K562 (cell line): ENCODE measurements at regions not wholly inside any gene's neighbourhood (a gene's known extent, or its start where the extent isn't known, plus 50 kb on each side); places are given as distances from the start of the nearest gene placed in this dataset.

ENCODE experiments used
- ATAC-seq: fragments of 200-7000 bp; cut with Tn5 transposase; 3 replicates; pipeline ENCODE4 v1.9.1; 2020; ENCODE audit warnings: moderate library complexity
- BruUV-seq: library from RNA; stranded (reverse); fragments of 400-500 nt; replicated peaks from 2 replicates; lab custom pipeline; 2021; lab: Mats Ljungman, UMichigan
- CTCF ChIA-PET: fragments of 300-600 bp; formaldehyde crosslinking; extraction: SDS; loops from one replicate; lab custom pipeline; 2021; ENCODE audit warnings: low intra/inter-chr PET ratio; lab: Yijun Ruan, JAX
- POLR2A ChIA-PET: fragments of 300-600, 350-650 bp; sonication (Branson Sonifier 250); formaldehyde crosslinking; extraction: SDS; loops from one replicate; lab custom pipeline; 2021; ENCODE audit warnings: antibody characterized with exemption, inconsistent platforms; lab: Yijun Ruan, JAX
- DNase-seq, 4 experiments: peaks; one replicate each; pipeline versions ENCODE4 v3.0.0 to v3.0.0-alpha.2; 2011 to 2018; ENCODE audit warnings: low spot score in 3 of 4, mixed read lengths in 3 of 4; ENCODE audit errors: extremely low read depth in 1 of 4
- FAIRE-seq: peaks from 2 replicates; lab custom pipeline; 2011; peaks lifted over from hg19 to GRCh38; lab: Jason Lieb, UNC
- H2AFZ ChIP-seq: 2 replicates; pipeline ENCODE4 v1.6.0; 2011; ENCODE audit warnings: low read depth, low read length, control low read depth, inconsistent platforms
- H3K27ac ChIP-seq: fragments of 200-600 bp; 3 replicates; pipeline ENCODE4 v1.8.0; 2011; ENCODE audit warnings: low read depth, mild to moderate bottlenecking, control low read depth, inconsistent platforms, low read length, moderate library complexity, mixed read lengths; ENCODE audit errors: extremely low read depth
- H3K27me3 ChIP-seq, 2 experiments: fragments of 300-600 bp in 1 of 2; 2 replicates in 1 of 2; 3 replicates in 1 of 2; pipeline versions ENCODE4 v1.6.0 to v1.8.0; 2011; ENCODE audit warnings: inconsistent platforms in 2 of 2, low read length in 2 of 2, mild to moderate bottlenecking in 1 of 2, mixed read lengths in 1 of 2, moderate library complexity in 1 of 2; ENCODE audit not compliant: control insufficient read depth in 2 of 2, insufficient read depth in 2 of 2
- H3K36me3 ChIP-seq: fragments of 300-600 bp; 3 replicates; pipeline ENCODE4 v1.8.0; 2011; ENCODE audit warnings: mild to moderate bottlenecking, low read length, inconsistent platforms; ENCODE audit not compliant: control insufficient read depth, insufficient read depth
- H3K4me1 ChIP-seq, 2 experiments: fragments of 200-600 bp in 1 of 2; replicated peaks in 1 of 2; 2 replicates in 1 of 2; 3 replicates in 1 of 2; pipeline versions ENCODE4 v1.5.1 to v1.8.0; 2011; ENCODE audit warnings: inconsistent platforms in 2 of 2, low read length in 2 of 2, mild to moderate bottlenecking in 1 of 2, mixed read lengths in 1 of 2, moderate library complexity in 1 of 2; ENCODE audit not compliant: control insufficient read depth in 2 of 2, insufficient read depth in 2 of 2
- H3K4me2 ChIP-seq: 2 replicates; pipeline ENCODE4 v1.6.1; 2011; ENCODE audit warnings: low read length, control low read depth, inconsistent platforms, mixed read lengths; ENCODE audit not compliant: insufficient read depth
- H3K4me3 ChIP-seq: fragments of 200-600 bp; sonication (generic), shearing (Covaris generic); 2 replicates; pipeline ENCODE4 v1.5.1; 2016; ENCODE audit warnings: control low read depth, inconsistent platforms
- H3K79me2 ChIP-seq: fragments of 200-600 bp; 3 replicates; pipeline ENCODE4 v1.8.0; 2011; ENCODE audit warnings: low read length, inconsistent platforms; ENCODE audit not compliant: control insufficient read depth, insufficient read depth
- H3K9ac ChIP-seq, 2 experiments: 2 replicates each; pipeline versions ENCODE4 v1.6.0 to v1.6.1; 2011; ENCODE audit warnings: low read depth in 2 of 2, low read length in 2 of 2, control low read depth in 1 of 2, inconsistent platforms in 1 of 2, mild to moderate bottlenecking in 1 of 2, mixed read lengths in 1 of 2; ENCODE audit not compliant: insufficient read depth in 1 of 2
- H3K9me1 ChIP-seq: one replicate; pipeline ENCODE4 v1.6.0; 2011; ENCODE audit warnings: inconsistent platforms, mild to moderate bottlenecking, low read length, moderate library complexity; ENCODE audit not compliant: control insufficient read depth, insufficient read depth
- H3K9me3 ChIP-seq: replicated peaks from 2 replicates; pipeline ENCODE4 v1.5.1; 2011; ENCODE audit warnings: low read depth, low read length, inconsistent platforms; ENCODE audit not compliant: control insufficient read depth, insufficient read depth
- H4K20me1 ChIP-seq: replicated peaks from 2 replicates; pipeline ENCODE4 v1.6.1; 2011; ENCODE audit warnings: low read length, inconsistent platforms, mixed read lengths; ENCODE audit not compliant: control insufficient read depth, insufficient read depth
- HNRNPUL1 ChIP-seq: fragments of 200-400 bp; formaldehyde crosslinking; IDR thresholded peaks from 2 replicates; pipeline ENCODE4 v1.6.1; 2017; ENCODE audit warnings: low read length
- RNF2 ChIP-seq: sonication (generic); IDR thresholded peaks from 2 replicates; pipeline ENCODE4 v1.6.1; 2016
- YBX1 ChIP-seq: fragments of 450-650 bp; IDR thresholded peaks from 2 replicates; pipeline ENCODE4 v1.7.1; 2016; ENCODE audit warnings: mild to moderate bottlenecking
- WGBS: fragments of 100-300 bp; shearing (Covaris generic); methylation state at CpG from one replicate; pipeline ENCODE4 v1.1.6; 2016; ENCODE audit warnings: low coverage, mixed read lengths; ENCODE audit not compliant: insufficient coverage; ENCODE audit errors: missing lambda C conversion rate; 5-methylcytosine and 5-hydroxymethylcytosine counted together
- in situ Hi-C: fragments of 300-500 bp; cut with MboI; formaldehyde crosslinking; loops from 4 replicates; pipeline ENCODE4 v1.15.0; 2018; ENCODE audit warnings: inconsistent platforms, mixed read lengths
- intact Hi-C: fragments of 100-400 bp; cut with micrococcal nuclease; formaldehyde crosslinking; loops from 2 replicates; pipeline ENCODE4 v1.14.2; 2022
- TF ChIP-seq, protein P1 (sequence below): fragments of 200-800 bp; sonication (Bioruptor generic); IDR thresholded peaks from 2 replicates; pipeline ENCODE4 v1.6.1; 2017; ENCODE audit warnings: missing genetic modification characterization, missing compliant biosample characterization
- TF ChIP-seq, protein P2 (sequence below): sonication (generic); formaldehyde crosslinking; IDR thresholded peaks from 2 replicates; pipeline ENCODE4 v1.8.0; 2022; ENCODE audit warnings: mild to moderate bottlenecking, missing genetic modification reagents
- TF ChIP-seq, protein P3 (sequence below): fragments of 250-450 bp; sonication (Bioruptor Pico); IDR thresholded peaks from 2 replicates; pipeline ENCODE4 v1.8.0; 2021; ENCODE audit warnings: moderate library complexity, mild to moderate bottlenecking, inconsistent platforms

DNA sequence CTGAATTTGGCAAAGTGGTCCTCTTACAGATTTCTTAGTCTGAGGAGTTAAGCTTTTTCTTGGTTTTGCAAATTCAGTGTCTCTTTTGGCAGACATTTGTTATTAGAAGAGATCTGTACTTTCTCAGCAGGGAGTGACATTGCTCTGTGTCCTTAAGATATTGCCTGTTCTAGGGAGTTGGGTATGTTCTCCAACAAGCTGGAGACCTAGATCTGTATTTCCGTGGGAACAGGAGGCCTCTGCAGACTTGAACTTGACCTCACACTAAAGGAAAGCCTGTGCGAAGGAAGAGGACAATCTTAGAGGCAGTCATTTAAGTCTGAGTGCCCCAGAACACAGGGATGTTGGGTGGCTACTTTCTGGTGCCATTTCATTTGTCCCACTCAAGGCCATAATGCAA is 107.0 kb upstream of the ATP8B1 start (continued):
- TF ChIP-seq, protein P1, sequence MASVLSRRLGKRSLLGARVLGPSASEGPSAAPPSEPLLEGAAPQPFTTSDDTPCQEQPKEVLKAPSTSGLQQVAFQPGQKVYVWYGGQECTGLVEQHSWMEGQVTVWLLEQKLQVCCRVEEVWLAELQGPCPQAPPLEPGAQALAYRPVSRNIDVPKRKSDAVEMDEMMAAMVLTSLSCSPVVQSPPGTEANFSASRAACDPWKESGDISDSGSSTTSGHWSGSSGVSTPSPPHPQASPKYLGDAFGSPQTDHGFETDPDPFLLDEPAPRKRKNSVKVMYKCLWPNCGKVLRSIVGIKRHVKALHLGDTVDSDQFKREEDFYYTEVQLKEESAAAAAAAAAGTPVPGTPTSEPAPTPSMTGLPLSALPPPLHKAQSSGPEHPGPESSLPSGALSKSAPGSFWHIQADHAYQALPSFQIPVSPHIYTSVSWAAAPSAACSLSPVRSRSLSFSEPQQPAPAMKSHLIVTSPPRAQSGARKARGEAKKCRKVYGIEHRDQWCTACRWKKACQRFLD (CRISPR knock-in tag), result no peak
- TF ChIP-seq, protein P2, sequence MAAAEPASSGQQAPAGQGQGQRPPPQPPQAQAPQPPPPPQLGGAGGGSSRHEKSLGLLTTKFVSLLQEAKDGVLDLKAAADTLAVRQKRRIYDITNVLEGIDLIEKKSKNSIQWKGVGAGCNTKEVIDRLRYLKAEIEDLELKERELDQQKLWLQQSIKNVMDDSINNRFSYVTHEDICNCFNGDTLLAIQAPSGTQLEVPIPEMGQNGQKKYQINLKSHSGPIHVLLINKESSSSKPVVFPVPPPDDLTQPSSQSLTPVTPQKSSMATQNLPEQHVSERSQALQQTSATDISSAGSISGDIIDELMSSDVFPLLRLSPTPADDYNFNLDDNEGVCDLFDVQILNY (CRISPR knock-in tag), result no peak
- TF ChIP-seq, protein P3, sequence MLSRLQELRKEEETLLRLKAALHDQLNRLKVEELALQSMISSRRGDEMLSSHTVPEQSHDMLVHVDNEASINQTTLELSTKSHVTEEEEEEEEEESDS, result no peak
- TF ChIP-seq, all 486 proteins: peak for 0

DNA sequence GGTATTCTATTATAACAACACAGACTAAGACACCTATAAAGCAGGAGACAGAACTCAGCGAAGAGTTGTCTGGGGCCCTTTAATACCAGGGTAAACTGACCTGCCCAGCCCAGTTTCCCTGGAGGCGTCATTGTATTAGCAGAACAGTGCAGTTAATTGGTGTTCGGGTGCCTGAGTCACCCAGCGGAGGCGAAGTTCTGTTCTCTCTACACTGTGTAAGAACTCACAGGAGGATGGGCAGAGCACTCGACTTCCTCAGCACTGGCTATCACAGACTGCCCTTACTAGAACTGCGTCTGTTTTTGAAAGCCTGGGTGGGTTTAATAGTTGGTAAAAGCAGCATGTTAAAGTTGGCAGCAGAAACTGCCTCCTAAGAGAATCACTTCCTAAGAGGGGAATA is 106.5 kb upstream of the ATP8B1 start:
- POLR2A ChIA-PET, result no interaction called here
- TF ChIP-seq YBX1 (no peak), RNF2 (no peak), HNRNPUL1 (no peak)
- Histone ChIP-seq H3K27me3 (peaks cover 0 to 10% of the 10 kb centered on the region in 2 experiments; a peak in 4 of 5 replicates), H3K27ac (no peak overlapping the region), H4K20me1 (no peaks in the 10 kb centered on the region), H3K4me3 (no peak overlapping the region), H3K9ac (no peak overlapping the region), H3K9me3 (no peaks in the 10 kb centered on the region), H2AFZ (no peak overlapping the region), H3K4me2 (no peak overlapping the region), H3K36me3 (no peaks in the 10 kb centered on the region), H3K4me1 (no peaks in the 10 kb centered on the region; a peak in 1 of 5 replicates), H3K9me1 (no peaks in the 10 kb centered on the region), H3K79me2 (no peaks in the 10 kb centered on the region)
- no peak for ATAC-seq
- 22% methylated on average over 7 of the region's 7 CpGs for whole genome bisulfite sequencing
- no peak for FAIRE-seq
- intact Hi-C loops (no loop called here), in situ Hi-C loops (no loop called here)
- CTCF ChIA-PET, result no interaction called here
- DNase-seq, result no peak
- no TSS peak for BruUV-seq
